ENCODE measurements at regions not wholly inside any gene's neighbourhood (a gene's known extent, or its start where the extent isn't known, plus 50 kb on each side); places are given as distances from the start of the nearest gene placed in this dataset.
"Not testable (repeated sequence)": the region's sequence is repeated elsewhere in the genome, so short reads cannot be mapped to it uniquely, and the experiment has no call there.

DNA sequence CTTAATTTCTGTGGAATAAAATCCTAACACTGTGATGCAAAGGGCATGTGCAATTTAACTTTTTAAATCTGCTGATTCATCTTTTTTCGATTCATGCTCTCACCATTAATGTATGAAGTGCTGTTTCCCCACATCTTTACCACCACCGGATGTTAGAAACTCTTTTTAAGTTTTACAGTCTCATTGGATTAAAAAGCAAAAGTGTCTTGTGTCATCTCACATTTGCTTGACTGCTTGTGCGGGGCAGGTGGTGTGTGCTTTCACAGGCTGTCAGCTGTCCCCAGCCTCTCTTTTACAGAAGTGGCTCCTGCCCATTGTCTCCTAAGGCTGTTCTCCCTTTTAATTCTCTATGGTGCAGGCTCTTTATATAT, 71.4 kb downstream of the ARHGAP11B start:
- not testable (repeated sequence) for H2BK12ac ChIP-seq (ENCODE audit: low read length); H3K4me1 ChIP-seq (ENCODE audit: control insufficient read depth in 1 of 2, insufficient read depth in 2 of 2, low read length in 2 of 2); H3K4me2 ChIP-seq (ENCODE audit: low read length); H2AK5ac ChIP-seq (ENCODE audit: low read length); H3K27ac ChIP-seq (ENCODE audit: low read depth, low read length); H3K79me2 ChIP-seq (ENCODE audit: control insufficient read depth, insufficient read depth, low read length, poor library complexity); H3K9ac ChIP-seq (ENCODE audit: low read length); H2AFZ ChIP-seq (ENCODE audit: insufficient read depth, low read length, poor library complexity); H2BK5ac ChIP-seq (ENCODE audit: low read depth, low read length, poor library complexity); H4K8ac ChIP-seq (ENCODE audit: low read depth, low read length); H4K12ac ChIP-seq (ENCODE audit: low read depth, low read length); H3K9me3 ChIP-seq (ENCODE audit: insufficient read depth, low read depth, low read length); H3K23ac ChIP-seq (ENCODE audit: low read length); DNase-seq; H3K14ac ChIP-seq (ENCODE audit: low read length); H3K4me3 ChIP-seq (ENCODE audit: low read depth, low read length); H3K18ac ChIP-seq (ENCODE audit: low read length); H4K91ac ChIP-seq (ENCODE audit: low read depth, low read length); H3K27me3 ChIP-seq (ENCODE audit: insufficient read depth, low read length); H3K79me1 ChIP-seq (ENCODE audit: low read length); H3K36me3 ChIP-seq (ENCODE audit: control insufficient read depth in 1 of 2, insufficient read depth in 2 of 2, low read length in 2 of 2); H3K4ac ChIP-seq (ENCODE audit: low read depth, low read length); H2BK120ac ChIP-seq (ENCODE audit: insufficient read depth, low read length, poor library complexity)
- WGBS (ENCODE audit: extremely low coverage, insufficient coverage, insufficient read length), result no CpG with 5 or more reads among the region's 3 CpGs

DNA sequence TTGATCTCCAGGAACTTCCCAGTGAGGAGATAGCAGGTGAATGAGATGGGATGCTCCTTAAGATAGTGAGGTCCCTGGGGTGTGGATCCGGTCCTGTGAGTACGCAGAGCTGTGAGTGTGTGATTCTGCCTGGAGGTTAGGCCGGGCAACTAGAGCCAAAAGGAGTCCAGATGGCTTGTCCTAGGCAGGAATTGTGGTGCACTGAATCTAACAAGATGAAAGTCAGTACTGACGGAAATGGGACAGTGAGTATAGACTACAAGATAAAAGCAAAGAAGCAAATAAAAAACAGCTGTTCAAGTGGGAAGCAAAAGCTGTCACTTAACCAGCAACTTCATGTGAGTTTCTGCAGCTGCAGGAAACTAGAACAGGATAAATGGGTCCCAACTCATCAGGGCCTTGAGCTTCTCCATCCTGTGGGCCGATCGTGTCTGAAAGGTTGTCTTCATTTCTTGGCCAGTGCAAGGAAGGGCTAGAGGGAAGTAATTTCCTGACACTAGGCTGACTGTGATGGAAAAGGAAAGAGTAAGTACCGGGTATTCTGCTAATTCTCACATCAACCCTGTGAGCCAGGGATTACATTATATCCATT, 74.2 kb downstream of the ARHGAP11B start:
- DNase-seq; H2AK5ac ChIP-seq (ENCODE audit: low read length); H4K8ac ChIP-seq (ENCODE audit: low read depth, low read length); H3K4me3 ChIP-seq (ENCODE audit: low read depth, low read length); H3K4me2 ChIP-seq (ENCODE audit: low read length); H3K79me1 ChIP-seq (ENCODE audit: low read length); H3K9me3 ChIP-seq (ENCODE audit: insufficient read depth, low read depth, low read length); H3K9ac ChIP-seq (ENCODE audit: low read length); H3K18ac ChIP-seq (ENCODE audit: low read length); H3K36me3 ChIP-seq (ENCODE audit: control insufficient read depth in 1 of 2, insufficient read depth in 2 of 2, low read length in 2 of 2); H3K4ac ChIP-seq (ENCODE audit: low read depth, low read length); H3K14ac ChIP-seq (ENCODE audit: low read length); H2AFZ ChIP-seq (ENCODE audit: insufficient read depth, low read length, poor library complexity); H3K23ac ChIP-seq (ENCODE audit: low read length); H3K27ac ChIP-seq (ENCODE audit: low read depth, low read length); H2BK5ac ChIP-seq (ENCODE audit: low read depth, low read length, poor library complexity); H2BK120ac ChIP-seq (ENCODE audit: insufficient read depth, low read length, poor library complexity); H3K4me1 ChIP-seq (ENCODE audit: control insufficient read depth in 1 of 2, insufficient read depth in 2 of 2, low read length in 2 of 2); H3K79me2 ChIP-seq (ENCODE audit: control insufficient read depth, insufficient read depth, low read length, poor library complexity); H3K27me3 ChIP-seq (ENCODE audit: insufficient read depth, low read length); H4K12ac ChIP-seq (ENCODE audit: low read depth, low read length); H2BK12ac ChIP-seq (ENCODE audit: low read length); H4K91ac ChIP-seq (ENCODE audit: low read depth, low read length): not testable (repeated sequence)
- no CpG with 5 or more reads among the region's 7 CpGs for WGBS (ENCODE audit: extremely low coverage, insufficient coverage, insufficient read length)

DNA sequence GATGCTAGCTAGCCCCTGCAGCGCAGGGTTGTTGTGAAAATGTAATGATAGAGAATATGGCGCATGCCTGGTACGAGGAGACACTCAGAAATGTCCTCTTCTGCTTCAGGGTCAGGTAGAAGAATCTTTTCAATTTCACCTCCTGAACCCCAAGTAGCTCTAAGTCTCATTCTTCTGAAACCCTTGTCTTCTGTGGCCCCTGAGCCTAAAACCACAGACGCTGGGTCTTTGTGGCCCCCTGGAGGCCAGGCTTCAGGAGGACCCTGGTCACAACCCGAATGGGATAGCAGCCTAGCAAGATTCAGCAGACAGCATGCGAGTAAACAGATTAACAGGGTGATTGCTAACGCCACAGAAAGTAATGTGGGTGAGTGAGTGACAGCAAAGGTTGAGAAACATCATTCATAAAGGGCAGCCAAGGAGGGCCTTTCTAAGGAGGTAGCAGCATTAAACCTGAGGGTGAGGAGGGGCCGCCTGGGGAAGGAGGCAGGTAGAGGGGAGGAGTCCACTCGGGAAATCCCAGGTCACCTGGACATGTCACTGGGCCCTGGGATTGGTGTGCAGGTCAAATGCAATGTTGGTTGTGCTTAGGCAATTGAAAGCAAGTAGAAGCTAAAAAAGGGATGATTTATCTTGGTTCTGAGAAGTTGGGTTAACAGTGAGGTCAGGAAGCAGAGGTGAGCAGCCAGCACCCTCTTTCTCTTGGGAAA, 82.2 kb downstream of the ARHGAP11B start:
- H3K79me1 ChIP-seq (ENCODE audit: low read length); H4K91ac ChIP-seq (ENCODE audit: low read depth, low read length); H3K4me2 ChIP-seq (ENCODE audit: low read length); H3K4me1 ChIP-seq (ENCODE audit: control insufficient read depth in 1 of 2, insufficient read depth in 2 of 2, low read length in 2 of 2); H3K14ac ChIP-seq (ENCODE audit: low read length); H3K4ac ChIP-seq (ENCODE audit: low read depth, low read length); H4K8ac ChIP-seq (ENCODE audit: low read depth, low read length); H2BK5ac ChIP-seq (ENCODE audit: low read depth, low read length, poor library complexity); H2AK5ac ChIP-seq (ENCODE audit: low read length); H2BK120ac ChIP-seq (ENCODE audit: insufficient read depth, low read length, poor library complexity); H3K27ac ChIP-seq (ENCODE audit: low read depth, low read length); H3K9me3 ChIP-seq (ENCODE audit: insufficient read depth, low read depth, low read length); H3K36me3 ChIP-seq (ENCODE audit: control insufficient read depth in 1 of 2, insufficient read depth in 2 of 2, low read length in 2 of 2); H3K4me3 ChIP-seq (ENCODE audit: low read depth, low read length); H3K23ac ChIP-seq (ENCODE audit: low read length); H3K18ac ChIP-seq (ENCODE audit: low read length); H3K79me2 ChIP-seq (ENCODE audit: control insufficient read depth, insufficient read depth, low read length, poor library complexity); H2BK12ac ChIP-seq (ENCODE audit: low read length); H3K27me3 ChIP-seq (ENCODE audit: insufficient read depth, low read length); H3K9ac ChIP-seq (ENCODE audit: low read length); H4K12ac ChIP-seq (ENCODE audit: low read depth, low read length); H2AFZ ChIP-seq (ENCODE audit: insufficient read depth, low read length, poor library complexity): not testable (repeated sequence)
- no CpG with 5 or more reads among the region's 9 CpGs for WGBS (ENCODE audit: extremely low coverage, insufficient coverage, insufficient read length)
- DNase-seq, result peak; percentile 5 to 7

DNA sequence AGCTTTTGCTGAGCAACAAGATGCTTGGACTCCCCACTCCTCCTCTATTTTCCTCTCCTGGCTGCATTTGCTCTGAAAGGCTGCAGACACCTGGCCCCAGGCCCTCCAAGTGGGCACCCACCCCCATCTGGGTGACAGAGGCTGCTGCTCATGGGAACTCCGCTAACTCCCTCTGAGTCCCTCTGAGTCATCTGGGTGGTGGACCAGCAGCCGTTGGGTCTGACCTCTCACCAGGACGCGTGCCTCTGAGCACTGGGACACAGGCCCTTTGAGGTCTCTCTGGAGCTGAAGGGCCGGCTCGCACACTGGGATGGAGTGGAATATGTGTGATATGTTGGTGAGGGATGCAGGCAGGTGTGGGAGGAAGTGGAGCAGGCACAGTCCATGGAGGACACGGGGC, 82.9 kb downstream of the ARHGAP11B start:
- H3K9ac ChIP-seq (ENCODE audit: low read length); H3K4ac ChIP-seq (ENCODE audit: low read depth, low read length); H3K23ac ChIP-seq (ENCODE audit: low read length); H2BK120ac ChIP-seq (ENCODE audit: insufficient read depth, low read length, poor library complexity); H2AFZ ChIP-seq (ENCODE audit: insufficient read depth, low read length, poor library complexity); H3K18ac ChIP-seq (ENCODE audit: low read length); H4K12ac ChIP-seq (ENCODE audit: low read depth, low read length); H3K27me3 ChIP-seq (ENCODE audit: insufficient read depth, low read length); H3K14ac ChIP-seq (ENCODE audit: low read length); H4K91ac ChIP-seq (ENCODE audit: low read depth, low read length); H4K8ac ChIP-seq (ENCODE audit: low read depth, low read length); H3K4me1 ChIP-seq (ENCODE audit: control insufficient read depth in 1 of 2, insufficient read depth in 2 of 2, low read length in 2 of 2); H3K36me3 ChIP-seq (ENCODE audit: control insufficient read depth in 1 of 2, insufficient read depth in 2 of 2, low read length in 2 of 2); H2BK5ac ChIP-seq (ENCODE audit: low read depth, low read length, poor library complexity); H3K27ac ChIP-seq (ENCODE audit: low read depth, low read length); H3K9me3 ChIP-seq (ENCODE audit: insufficient read depth, low read depth, low read length); H2AK5ac ChIP-seq (ENCODE audit: low read length); H3K4me2 ChIP-seq (ENCODE audit: low read length); H3K79me2 ChIP-seq (ENCODE audit: control insufficient read depth, insufficient read depth, low read length, poor library complexity); H3K4me3 ChIP-seq (ENCODE audit: low read depth, low read length); H3K79me1 ChIP-seq (ENCODE audit: low read length); H2BK12ac ChIP-seq (ENCODE audit: low read length): not testable (repeated sequence)
- DNase-seq, result peak; percentile 33 to 35
- WGBS (ENCODE audit: extremely low coverage, insufficient coverage, insufficient read length), result no CpG with 5 or more reads among the region's 7 CpGs

Measured in trophoblast cell (in vitro differentiated cells and primary cell).